ENCODE measurements at regions not wholly inside any gene's neighbourhood (a gene's known extent, or its start where the extent isn't known, plus 50 kb on each side); places are given as distances from the start of the nearest gene placed in this dataset.

DNA sequence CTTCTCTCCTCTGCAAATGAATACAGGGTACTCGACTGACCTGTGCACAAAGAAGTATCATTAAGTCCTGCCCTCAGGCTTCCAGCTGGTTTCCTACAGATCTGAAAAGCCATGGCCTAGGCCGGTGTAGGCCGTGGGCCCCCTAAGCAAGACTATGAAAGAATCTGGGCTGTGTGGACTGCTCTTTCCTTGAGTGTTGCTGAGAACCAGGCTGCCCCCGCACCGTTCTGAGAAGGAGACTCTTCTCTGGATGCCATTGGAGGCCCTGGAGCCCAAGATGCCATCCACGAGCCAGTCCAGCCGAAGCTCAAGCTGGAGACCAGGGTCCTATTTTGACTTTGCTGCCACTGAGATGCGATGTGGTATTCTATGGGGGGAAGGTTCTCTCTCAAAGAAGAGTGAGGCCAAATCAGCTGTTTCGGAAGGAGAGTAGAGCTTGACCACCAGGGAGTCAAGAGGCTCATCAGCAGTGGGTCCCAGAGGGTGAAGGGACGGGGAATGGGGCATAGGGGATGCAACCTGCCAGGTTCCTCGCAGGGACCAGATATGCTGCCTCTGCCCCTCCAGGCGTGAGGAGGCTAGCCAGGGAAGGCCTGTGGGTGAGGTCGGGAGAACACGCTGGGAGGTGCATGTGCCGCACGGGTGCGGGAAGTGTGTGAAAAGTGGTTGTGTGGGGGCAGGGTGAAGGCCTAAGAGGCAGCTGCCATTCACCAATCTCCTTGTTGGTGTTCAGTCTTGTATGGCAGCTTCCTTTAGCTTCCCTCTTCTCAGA, 96.4 kb upstream of the B3GAT1 start:
- TF ChIP-seq, protein P1, sequence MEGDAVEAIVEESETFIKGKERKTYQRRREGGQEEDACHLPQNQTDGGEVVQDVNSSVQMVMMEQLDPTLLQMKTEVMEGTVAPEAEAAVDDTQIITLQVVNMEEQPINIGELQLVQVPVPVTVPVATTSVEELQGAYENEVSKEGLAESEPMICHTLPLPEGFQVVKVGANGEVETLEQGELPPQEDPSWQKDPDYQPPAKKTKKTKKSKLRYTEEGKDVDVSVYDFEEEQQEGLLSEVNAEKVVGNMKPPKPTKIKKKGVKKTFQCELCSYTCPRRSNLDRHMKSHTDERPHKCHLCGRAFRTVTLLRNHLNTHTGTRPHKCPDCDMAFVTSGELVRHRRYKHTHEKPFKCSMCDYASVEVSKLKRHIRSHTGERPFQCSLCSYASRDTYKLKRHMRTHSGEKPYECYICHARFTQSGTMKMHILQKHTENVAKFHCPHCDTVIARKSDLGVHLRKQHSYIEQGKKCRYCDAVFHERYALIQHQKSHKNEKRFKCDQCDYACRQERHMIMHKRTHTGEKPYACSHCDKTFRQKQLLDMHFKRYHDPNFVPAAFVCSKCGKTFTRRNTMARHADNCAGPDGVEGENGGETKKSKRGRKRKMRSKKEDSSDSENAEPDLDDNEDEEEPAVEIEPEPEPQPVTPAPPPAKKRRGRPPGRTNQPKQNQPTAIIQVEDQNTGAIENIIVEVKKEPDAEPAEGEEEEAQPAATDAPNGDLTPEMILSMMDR (IDR thresholded peaks at IDR 0.05): no peak
- no peak for TF ChIP-seq POLR2A (IDR thresholded peaks at IDR 0.05)

All from thyroid gland (tissue), 4 donors.